Lung (tissue), 11 donors: ENCODE measurements at regions not wholly inside any gene's neighbourhood (a gene's known extent, or its start where the extent isn't known, plus 50 kb on each side); places are given as distances from the start of the nearest gene placed in this dataset.
A peak's percentile ranks its signal among the peaks of the same experiment; 100 is the strongest.

Source experiments
- ATAC-seq: fragments of 200-7000 bp; cut with Tn5 transposase; one replicate; pipeline ENCODE4 v1.9.1; 2020; ENCODE audit warnings: moderate number of reproducible peaks; ENCODE audit not compliant: insufficient read depth, low FRiP score
- DNase-seq, 3 donors: peaks; one replicate each; pipeline ENCODE4 v3.0.0-alpha.2; 2013 to 2017
- H3K27ac ChIP-seq, 2 donors: one replicate each; pipeline ENCODE4 v1.5.1; 2013; ENCODE audit warnings: mild to moderate bottlenecking in 2 of 2, moderate library complexity in 2 of 2, control low read depth in 1 of 2, inconsistent platforms in 1 of 2, low read depth in 1 of 2, low read length in 1 of 2
- H3K27me3 ChIP-seq, 3 donors: one replicate each; pipeline ENCODE4 v1.5.1; 2013; ENCODE audit warnings: low read length in 2 of 3; ENCODE audit not compliant: control insufficient read depth in 3 of 3, insufficient read depth in 3 of 3
- H3K36me3 ChIP-seq, 4 donors: one replicate each; pipeline ENCODE4 v1.5.1; 2013; ENCODE audit warnings: low read length in 4 of 4, mild to moderate bottlenecking in 1 of 4, moderate library complexity in 1 of 4; ENCODE audit not compliant: control insufficient read depth in 4 of 4, insufficient read depth in 4 of 4
- H3K4me1 ChIP-seq, 5 donors: one replicate each; pipeline ENCODE4 v1.5.1; 2013; ENCODE audit warnings: low read length in 5 of 5, mild to moderate bottlenecking in 2 of 5, moderate library complexity in 1 of 5; ENCODE audit not compliant: control insufficient read depth in 5 of 5, insufficient read depth in 5 of 5
- H3K4me3 ChIP-seq: one replicate; pipeline ENCODE4 v1.5.1; 2013; ENCODE audit warnings: mild to moderate bottlenecking, control low read depth, moderate library complexity
- H3K9ac ChIP-seq, 2 donors: one replicate each; pipeline ENCODE4 v1.5.1; 2013; ENCODE audit warnings: low read length in 2 of 2, control low read depth in 1 of 2; ENCODE audit not compliant: insufficient read depth in 1 of 2
- H3K9me3 ChIP-seq, 4 donors: one replicate each; pipeline ENCODE4 v1.5.1; 2013; ENCODE audit warnings: low read length in 3 of 4, mild to moderate bottlenecking in 1 of 4, moderate library complexity in 1 of 4; ENCODE audit not compliant: control insufficient read depth in 4 of 4, insufficient read depth in 3 of 4
- WGBS, 2 donors: extraction: QIAGEN DNeasy Blood & Tissue Kit; methylation state at CpG; one replicate each; pipeline ENCODE4 v1.1.7; 2013; 5-methylcytosine and 5-hydroxymethylcytosine counted together
- TF ChIP-seq, protein P1 (sequence below): IDR thresholded peaks from 2 replicates; pipeline ENCODE4 v1.5.1; 2012; ENCODE audit warnings: mild to moderate bottlenecking; ENCODE audit errors: control extremely low read depth, extremely low read depth
- donor health status: control.
- donor health status: control.
- donor health status: Bipolar disorder and iron deficiency.
- donor health status: healthy.
- donor health status: DM: yes; HTN: yes; CAD: no.

DNA sequence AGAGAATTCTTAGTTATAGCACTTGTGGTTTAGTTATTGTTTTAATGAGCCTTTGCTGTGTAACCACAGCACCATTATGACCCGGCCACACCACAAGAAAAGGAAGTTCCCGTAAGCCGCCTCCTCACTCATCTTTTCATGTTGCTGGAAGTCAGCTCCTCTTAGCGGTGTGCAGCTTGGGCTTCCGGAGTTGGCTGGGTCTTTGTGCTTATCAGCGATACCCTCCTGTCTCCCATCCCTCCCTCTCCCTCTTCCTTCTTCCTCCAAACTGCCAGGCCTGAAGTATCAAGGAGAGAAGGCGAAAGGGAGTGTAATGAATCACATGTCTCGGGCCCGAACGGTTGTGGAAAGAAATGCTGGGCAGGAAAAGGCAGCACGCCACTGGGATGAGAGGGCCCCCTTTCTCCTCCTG is 353.5 kb downstream of the MCTP2 start:
- no peak overlapping the region for H3K9ac ChIP-seq
- 13 to 35% methylated on average over 11 of the region's 11 CpGs for WGBS, 2 donors
- peaks cover 0 to 29% (median 7%) of the 10 kb centered on the region in 5 donors for H3K4me1 ChIP-seq
- H3K27ac ChIP-seq, result no peak overlapping the region
- DNase-seq, result peak; percentile 15 to 62 (median 21)
- no peaks in the 10 kb centered on the region for H3K9me3 ChIP-seq
- H3K36me3 ChIP-seq, result no peaks in the 10 kb centered on the region
- TF ChIP-seq, protein P1, sequence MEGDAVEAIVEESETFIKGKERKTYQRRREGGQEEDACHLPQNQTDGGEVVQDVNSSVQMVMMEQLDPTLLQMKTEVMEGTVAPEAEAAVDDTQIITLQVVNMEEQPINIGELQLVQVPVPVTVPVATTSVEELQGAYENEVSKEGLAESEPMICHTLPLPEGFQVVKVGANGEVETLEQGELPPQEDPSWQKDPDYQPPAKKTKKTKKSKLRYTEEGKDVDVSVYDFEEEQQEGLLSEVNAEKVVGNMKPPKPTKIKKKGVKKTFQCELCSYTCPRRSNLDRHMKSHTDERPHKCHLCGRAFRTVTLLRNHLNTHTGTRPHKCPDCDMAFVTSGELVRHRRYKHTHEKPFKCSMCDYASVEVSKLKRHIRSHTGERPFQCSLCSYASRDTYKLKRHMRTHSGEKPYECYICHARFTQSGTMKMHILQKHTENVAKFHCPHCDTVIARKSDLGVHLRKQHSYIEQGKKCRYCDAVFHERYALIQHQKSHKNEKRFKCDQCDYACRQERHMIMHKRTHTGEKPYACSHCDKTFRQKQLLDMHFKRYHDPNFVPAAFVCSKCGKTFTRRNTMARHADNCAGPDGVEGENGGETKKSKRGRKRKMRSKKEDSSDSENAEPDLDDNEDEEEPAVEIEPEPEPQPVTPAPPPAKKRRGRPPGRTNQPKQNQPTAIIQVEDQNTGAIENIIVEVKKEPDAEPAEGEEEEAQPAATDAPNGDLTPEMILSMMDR, result no peak
- no peak overlapping the region for H3K4me3 ChIP-seq
- no peak for ATAC-seq
- H3K27me3 ChIP-seq, result no peaks in the 10 kb centered on the region

DNA sequence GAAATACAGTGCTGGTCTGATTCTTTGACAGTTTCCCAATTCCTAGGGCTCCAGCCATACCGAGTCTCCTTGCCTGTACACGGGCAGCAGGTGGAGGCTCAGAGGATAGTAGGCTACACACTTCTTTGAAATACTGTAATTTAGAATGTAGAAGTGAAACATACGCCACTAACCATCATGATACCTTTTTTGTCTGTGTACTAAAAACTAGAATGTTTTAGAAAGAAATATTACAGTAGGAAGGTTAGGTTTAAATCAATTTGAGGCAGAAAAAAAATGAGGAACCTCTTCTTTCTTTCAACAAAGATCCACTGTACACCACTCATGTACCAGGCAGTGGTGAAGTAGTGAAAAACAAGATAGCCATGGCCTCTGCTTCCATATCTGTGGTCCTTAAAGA is 354.7 kb downstream of the MCTP2 start:
- no peak overlapping the region for H3K4me3 ChIP-seq
- no peak overlapping the region for H3K27ac ChIP-seq
- no peak for DNase-seq
- peaks cover 0 to 17% (median 0%) of the 10 kb centered on the region in 5 donors for H3K4me1 ChIP-seq
- no peak overlapping the region for H3K9ac ChIP-seq
- no peaks in the 10 kb centered on the region for H3K27me3 ChIP-seq
- TF ChIP-seq, protein P1, result no peak
- ATAC-seq, result no peak
- H3K9me3 ChIP-seq, result no peaks in the 10 kb centered on the region
- no peaks in the 10 kb centered on the region for H3K36me3 ChIP-seq
- 66 to 75% methylated on average over 3 of the region's 3 CpGs for WGBS, 2 donors

DNA sequence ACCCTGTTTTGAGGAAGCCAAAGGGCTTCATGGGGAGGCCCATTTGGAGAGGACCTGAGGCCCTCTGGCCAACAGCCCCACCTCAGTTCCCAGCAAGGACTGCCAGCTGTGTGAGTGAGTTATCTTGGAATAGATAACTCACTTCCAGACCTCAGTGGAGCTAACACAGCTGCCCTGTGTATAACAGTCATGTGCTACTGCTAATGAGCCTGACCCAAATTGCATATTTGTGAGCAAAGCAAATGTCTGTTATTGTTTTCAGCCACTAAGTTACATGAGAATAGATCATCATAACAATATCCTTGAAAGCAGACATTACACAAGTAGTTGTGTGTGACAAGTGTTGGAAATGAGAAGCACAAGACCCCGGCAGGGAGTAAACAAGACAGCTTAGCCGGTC is 355.8 kb downstream of the MCTP2 start:
- H3K4me3 ChIP-seq, result no peak overlapping the region
- H3K9ac ChIP-seq, result no peak overlapping the region
- no peak for ATAC-seq
- peaks cover 0 to 15% (median 0%) of the 10 kb centered on the region in 5 donors for H3K4me1 ChIP-seq
- TF ChIP-seq, protein P1, result no peak
- peak; percentile 50 to 75 (median 68) for DNase-seq
- H3K27ac ChIP-seq, result no peak overlapping the region
- no peaks in the 10 kb centered on the region for H3K36me3 ChIP-seq
- WGBS, 2 donors, result 74% methylated on average over 2 of the region's 2 CpGs
- no peaks in the 10 kb centered on the region for H3K9me3 ChIP-seq
- no peaks in the 10 kb centered on the region for H3K27me3 ChIP-seq

DNA sequence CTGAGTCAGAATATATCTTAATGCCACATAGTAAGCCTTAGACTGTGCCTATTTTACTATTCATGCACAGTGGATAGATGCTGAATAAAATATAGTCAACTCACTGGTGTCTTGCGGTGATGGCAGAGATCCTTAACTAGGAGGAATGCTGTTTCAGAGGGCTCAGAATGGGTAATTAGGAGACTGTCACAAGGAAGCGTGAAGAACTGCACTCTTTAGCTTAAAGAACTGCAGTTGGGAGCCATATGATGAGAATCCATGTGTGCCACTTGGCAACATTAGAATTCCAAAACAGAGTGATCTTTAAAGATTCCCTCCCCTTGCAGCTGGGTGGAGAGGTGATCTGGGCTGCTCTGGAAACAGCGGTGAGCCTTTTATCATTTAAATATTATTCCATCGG is 357.6 kb downstream of the MCTP2 start:
- Histone ChIP-seq H3K4me3 (no peak overlapping the region), H3K36me3 (no peaks in the 10 kb centered on the region), H3K27me3 (no peaks in the 10 kb centered on the region), H3K9ac (no peak overlapping the region), H3K9me3 (no peaks in the 10 kb centered on the region), H3K27ac (no peak overlapping the region), H3K4me1 (peaks cover 0 to 3% (median 0%) of the 10 kb centered on the region in 5 donors)
- DNase-seq (no peak), ATAC-seq (no peak)
- 79 to 87% methylated on average over 4 of the region's 4 CpGs for WGBS, 2 donors
- TF ChIP-seq, protein P1, result no peak
